ENCODE measurements at regions not wholly inside any gene's neighbourhood (a gene's known extent, or its start where the extent isn't known, plus 50 kb on each side); places are given as distances from the start of the nearest gene placed in this dataset.
"Not testable (repeated sequence)": the region's sequence is repeated elsewhere in the genome, so short reads cannot be mapped to it uniquely, and the experiment has no call there.

GRCh38 chr11:115636753-115637527, 132.7 kb upstream of the CADM1 start:
- no peaks in the 10 kb centered on the region for H3K4me1 ChIP-seq
- no peak overlapping the region for H3K4me3 ChIP-seq
- no peak overlapping the region for H3K27ac ChIP-seq
- H3K27me3 ChIP-seq (ENCODE audit: insufficient read depth in 3 of 3, low read length in 2 of 3), result no peaks in the 10 kb centered on the region
- DNase-seq, result no peak
- no peaks in the 10 kb centered on the region for H3K36me3 ChIP-seq (ENCODE audit: insufficient read depth in 1 of 2, low read depth in 1 of 2)
- H3K9me3 ChIP-seq, result no peaks in the 10 kb centered on the region
- ATAC-seq, result no peak
- intact Hi-C loops (cut with DNase I), result no loop called here
- 72 to 76% (median 74%) methylated on average over 5 of the region's 5 CpGs for WGBS, 3 donors
- no peak for TF ChIP-seq CTCF (IDR thresholded peaks at IDR 0.05)

GRCh38 chr11:115633977-115634376, 129.8 kb upstream of the CADM1 start:
- H3K9me3 ChIP-seq; H3K27ac ChIP-seq; DNase-seq; H3K27me3 ChIP-seq (ENCODE audit: insufficient read depth in 3 of 3, low read length in 2 of 3); H3K4me3 ChIP-seq; intact Hi-C loops (cut with DNase I); H3K4me1 ChIP-seq; ATAC-seq; H3K36me3 ChIP-seq (ENCODE audit: insufficient read depth in 1 of 2, low read depth in 1 of 2): not testable (repeated sequence)
- WGBS, 3 donors, result 96 to 98% (median 96%) methylated on average over 21 to 27 of the region's 27 CpGs

- H3K9me3 ChIP-seq, result no peaks in the 10 kb centered on the region
- H3K4me3 ChIP-seq, result no peak overlapping the region
- H3K27me3 ChIP-seq (ENCODE audit: insufficient read depth in 3 of 3, low read length in 2 of 3), result no peaks in the 10 kb centered on the region
- intact Hi-C loops (cut with DNase I), result no loop called here
- no peak for TF ChIP-seq CTCF (IDR thresholded peaks at IDR 0.05)
- WGBS, 3 donors, result 66 to 79% (median 67%) methylated on average over 2 of the region's 2 CpGs
- H3K36me3 ChIP-seq (ENCODE audit: insufficient read depth in 1 of 2, low read depth in 1 of 2), result no peaks in the 10 kb centered on the region
- DNase-seq (no peak), ATAC-seq (no peak)
- no peak overlapping the region for H3K27ac ChIP-seq
- H3K4me1 ChIP-seq, result no peaks in the 10 kb centered on the region
Observed at GRCh38 chr11:115632061-115632460, 127.8 kb upstream of the CADM1 start.

GRCh38 chr11:115631609-115632008, 127.4 kb upstream of the CADM1 start:
- WGBS, 3 donors, result 80 to 87% (median 85%) methylated on average over 4 of the region's 4 CpGs
- Histone ChIP-seq H3K36me3 (ENCODE audit: insufficient read depth in 1 of 2, low read depth in 1 of 2) (no peaks in the 10 kb centered on the region), H3K9me3 (no peaks in the 10 kb centered on the region), H3K27ac (no peak overlapping the region), H3K27me3 (ENCODE audit: insufficient read depth in 3 of 3, low read length in 2 of 3) (no peaks in the 10 kb centered on the region), H3K4me1 (no peaks in the 10 kb centered on the region), H3K4me3 (no peak overlapping the region)
- intact Hi-C loops (cut with DNase I), result no loop called here
- no peak for TF ChIP-seq CTCF (IDR thresholded peaks at IDR 0.05)
- ATAC-seq, result no peak
- DNase-seq, result no peak

- intact Hi-C loops (cut with DNase I), result no loop called here
- WGBS, 3 donors, result 83 to 89% (median 86%) methylated on average over 8 of the region's 8 CpGs
- DNase-seq, result no peak
Observed at GRCh38 chr11:115630214-115630613, 126.0 kb upstream of the CADM1 start.

More at GRCh38 chr11:115630214-115630613, 126.0 kb upstream of the CADM1 start:
- ATAC-seq, result no peak
- H3K27ac ChIP-seq, result no peak overlapping the region
- no peak overlapping the region for H3K4me3 ChIP-seq
- no peaks in the 10 kb centered on the region for H3K27me3 ChIP-seq (ENCODE audit: insufficient read depth in 3 of 3, low read length in 2 of 3)
- H3K9me3 ChIP-seq, result no peaks in the 10 kb centered on the region
- no peak for TF ChIP-seq CTCF (IDR thresholded peaks at IDR 0.05)
- no peaks in the 10 kb centered on the region for H3K4me1 ChIP-seq
- H3K36me3 ChIP-seq (ENCODE audit: insufficient read depth in 1 of 2, low read depth in 1 of 2), result no peaks in the 10 kb centered on the region
